IMR-90 (cell line): ENCODE measurements at regions not wholly inside any gene's neighbourhood (a gene's known extent, or its start where the extent isn't known, plus 50 kb on each side); places are given as distances from the start of the nearest gene placed in this dataset.

Experiments used
- ATAC-seq: fragments of 200-7000 bp; cut with Tn5 transposase; 2 replicates; pipeline ENCODE4 v1.9.1; 2020; ENCODE audit warnings: low read depth, mild to moderate bottlenecking, moderate library complexity
- BruUV-seq: library from RNA; stranded (reverse); fragments of 400-500 nt; replicated peaks from 2 replicates; lab custom pipeline; 2021; lab: Mats Ljungman, UMichigan
- CTCF ChIA-PET: fragments of 300-600 bp; formaldehyde crosslinking; extraction: SDS; loops from one replicate; lab custom pipeline; 2021; ENCODE audit warnings: antibody characterized with exemption; lab: Yijun Ruan, JAX
- POLR2A ChIA-PET: fragments of 300-600 bp; sonication (Branson Sonifier 250); formaldehyde crosslinking; loops from one replicate; lab custom pipeline; 2022; ENCODE audit warnings: antibody characterized with exemption; ENCODE audit not compliant: unreplicated experiment; lab: Charles Lee
- DNase-seq: peaks from one replicate; pipeline ENCODE4 v3.0.0; 2013
- H2AFZ ChIP-seq: replicated peaks from 2 replicates; pipeline ENCODE3; 2013; ENCODE audit warnings: low read length, mild to moderate bottlenecking; ENCODE audit not compliant: poor library complexity
- H2AK5ac ChIP-seq: 2 replicates; pipeline ENCODE4 v1.6.1; 2013; ENCODE audit warnings: low read depth, low read length, inconsistent platforms
- H2AK9ac ChIP-seq: replicated peaks from 2 replicates; pipeline ENCODE3; 2013; ENCODE audit warnings: mild to moderate bottlenecking, low read depth, low read length, moderate library complexity; ENCODE audit not compliant: poor library complexity
- H2BK120ac ChIP-seq: 2 replicates; pipeline ENCODE4 v1.6.1; 2013; ENCODE audit warnings: low read depth, low read length, inconsistent platforms
- H2BK15ac ChIP-seq: 3 replicates; pipeline ENCODE4 v1.6.1; 2013; ENCODE audit warnings: low read depth, low read length, inconsistent platforms
- H2BK20ac ChIP-seq: 2 replicates; pipeline ENCODE4 v1.6.1; 2013; ENCODE audit warnings: low read depth, mild to moderate bottlenecking, inconsistent platforms, low read length, moderate library complexity
- H2BK5ac ChIP-seq: 2 replicates; pipeline ENCODE4 v1.6.1; 2013; ENCODE audit warnings: mild to moderate bottlenecking, low read depth, low read length, inconsistent platforms; ENCODE audit not compliant: poor library complexity, severe bottlenecking
- H3K14ac ChIP-seq: replicated peaks from 2 replicates; pipeline ENCODE4 v1.6.1; 2013; ENCODE audit warnings: low read depth, low read length, inconsistent platforms
- H3K18ac ChIP-seq: 2 replicates; pipeline ENCODE4 v1.6.1; 2013; ENCODE audit warnings: low read depth, low read length, control low read depth
- H3K23ac ChIP-seq: 2 replicates; pipeline ENCODE4 v1.6.1; 2013; ENCODE audit warnings: low read depth, low read length, inconsistent platforms
- H3K27ac ChIP-seq: 2 replicates; pipeline ENCODE4 v1.5.1; 2013; ENCODE audit warnings: mild to moderate bottlenecking, control low read depth, low read length; ENCODE audit not compliant: insufficient read depth
- H3K27me3 ChIP-seq: 2 replicates; pipeline ENCODE4 v1.6.1; 2013; ENCODE audit warnings: low read length; ENCODE audit not compliant: control insufficient read depth, insufficient read depth
- H3K36me3 ChIP-seq: 2 replicates; pipeline ENCODE4 v1.6.1; 2013; ENCODE audit warnings: low read length, mixed read lengths; ENCODE audit not compliant: control insufficient read depth, insufficient read depth
- H3K4ac ChIP-seq: 2 replicates; pipeline ENCODE4 v1.6.1; 2013; ENCODE audit warnings: low read depth, low read length, inconsistent platforms
- H3K4me1 ChIP-seq: 2 replicates; pipeline ENCODE4 v1.6.1; 2013; ENCODE audit warnings: low read length, mixed read lengths; ENCODE audit not compliant: control insufficient read depth, insufficient read depth
- H3K4me2 ChIP-seq: 2 replicates; pipeline ENCODE4 v1.6.1; 2013; ENCODE audit warnings: low read depth, mild to moderate bottlenecking, control low read depth, low read length, moderate library complexity
- H3K4me3 ChIP-seq: 2 replicates; pipeline ENCODE4 v1.5.1; 2013; ENCODE audit warnings: low read depth, mild to moderate bottlenecking, control low read depth, low read length, moderate library complexity; ENCODE audit not compliant: insufficient read depth
- H3K56ac ChIP-seq: 2 replicates; pipeline ENCODE4 v1.6.1; 2013; ENCODE audit warnings: low read length, inconsistent platforms; ENCODE audit not compliant: insufficient read depth; ENCODE audit errors: extremely low read depth
- H3K79me1 ChIP-seq, 2 experiments: 2 replicates each; pipeline ENCODE4 v1.6.1; 2013; ENCODE audit warnings: low read length in 2 of 2, inconsistent platforms in 1 of 2, low read depth in 1 of 2
- H3K9ac ChIP-seq: 2 replicates; pipeline ENCODE4 v1.6.1; 2013; ENCODE audit warnings: low read depth, low read length, control low read depth
- H3K9me1 ChIP-seq: 2 replicates; pipeline ENCODE4 v1.6.1; 2013; ENCODE audit warnings: low read length, inconsistent platforms; ENCODE audit not compliant: insufficient read depth
- H3K9me3 ChIP-seq: 2 replicates; pipeline ENCODE4 v1.6.1; 2013; ENCODE audit warnings: low read length; ENCODE audit not compliant: control insufficient read depth, insufficient read depth
- H4K20me1 ChIP-seq: 2 replicates; pipeline ENCODE4 v1.6.1; 2013; ENCODE audit warnings: low read length, inconsistent platforms; ENCODE audit not compliant: insufficient read depth
- H4K5ac ChIP-seq: 2 replicates; pipeline ENCODE4 v1.6.1; 2013; ENCODE audit warnings: mild to moderate bottlenecking, low read depth, low read length, control low read depth
- H4K8ac ChIP-seq, 2 experiments: 2 replicates each; pipeline ENCODE4 v1.6.1; 2013; ENCODE audit warnings: low read depth in 2 of 2, low read length in 2 of 2, control low read depth in 1 of 2, inconsistent platforms in 1 of 2
- H4K91ac ChIP-seq: 2 replicates; pipeline ENCODE4 v1.6.1; 2013; ENCODE audit warnings: low read depth, low read length, inconsistent platforms; ENCODE audit not compliant: insufficient read depth
- CEBPB ChIP-seq: IDR thresholded peaks from 2 replicates; pipeline ENCODE4 v1.6.1; 2012; ENCODE audit warnings: low read depth, low read length, improper control_type of control experiment
- FOS ChIP-seq: fragments of 150-350 bp; IDR thresholded peaks from 2 replicates; pipeline ENCODE4 v1.6.1; 2016; ENCODE audit warnings: low read depth, low read length
- MXI1 ChIP-seq: IDR thresholded peaks from 2 replicates; pipeline ENCODE4 v1.6.1; 2012; ENCODE audit warnings: low read depth, mild to moderate bottlenecking, low read length, moderate library complexity, borderline replicate concordance
- WGBS, 2 experiments: methylation state at CpG; one replicate each; pipeline versions ENCODE4 v1.1.5 to v1.1.7; 2013; ENCODE audit warnings: missing lambda C conversion rate in 2 of 2; ENCODE audit not compliant: insufficient read length in 1 of 2; ENCODE audit errors: extremely low coverage in 2 of 2; 5-methylcytosine and 5-hydroxymethylcytosine counted together
- dilution Hi-C: fragments of 300-500 bp; cut with HindIII; formaldehyde crosslinking; loops from one replicate; pipeline ENCODE4 v1.14.3; 2018; ENCODE audit warnings: low sequenced_read_pairs; ENCODE audit not compliant: unreplicated experiment
- in situ Hi-C: fragments of 300-500 bp; cut with MboI; formaldehyde crosslinking; loops from 3 replicates; pipeline ENCODE4 v1.14.3; 2019; ENCODE audit warnings: low sequenced_read_pairs, inconsistent platforms, mixed read lengths
- intact Hi-C: fragments of 100-400 bp; cut with micrococcal nuclease; formaldehyde crosslinking; loops from 2 replicates; pipeline ENCODE4 v1.10.0; 2022

DNA sequence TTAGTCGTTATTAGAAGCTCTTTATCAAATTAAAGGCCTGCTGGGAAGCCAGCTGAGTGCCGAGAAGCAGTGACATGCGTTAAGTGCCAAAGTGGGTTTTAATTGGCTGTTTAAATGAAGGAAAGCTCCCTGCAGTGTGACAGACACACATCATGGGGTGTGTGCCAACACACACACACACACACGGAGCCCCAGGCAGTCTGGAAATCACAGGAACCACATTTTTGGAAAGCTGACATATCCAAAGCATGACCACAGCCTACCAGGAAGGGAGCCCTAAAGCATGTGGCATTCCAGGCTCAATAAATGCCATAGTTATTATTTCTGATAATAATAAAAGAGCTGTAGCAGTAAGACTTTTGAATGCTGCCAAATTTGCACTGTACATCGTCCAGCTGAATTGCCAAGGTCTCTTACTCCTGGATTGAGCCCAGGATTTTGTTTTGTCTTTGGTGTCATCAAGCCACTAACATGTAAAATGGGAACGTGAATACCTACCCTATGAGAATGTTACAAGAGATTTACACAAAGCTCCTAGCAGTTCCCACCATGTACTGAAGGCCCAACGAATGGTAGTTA lies 135.1 kb downstream of the TMEM30B start:
- in situ Hi-C loops = no loop called here
- H3K4me2 ChIP-seq = peak overlapping the region; percentile 19

More for the DNA sequence above, 135.1 kb downstream of the TMEM30B start:
- ChIA-PET CTCF (interaction anchor here (1.3 to 2.2 kb wide), 2 partner anchors 39 to 108 kb away, joined by 3 to 6 read pairs; no protein-coding TSS in a partner anchor), POLR2A (interaction anchor here (0.6 to 1.9 kb wide), 4 partner anchors 9 to 101 kb away, joined by 4 to 7 read pairs (median 6); no protein-coding TSS in a partner anchor)
- peak overlapping the region; percentile 70 for H2AFZ ChIP-seq
- 0% methylated on average over 1 of the region's 7 CpGs; no CpG with 5 or more reads in 1 of the 2 experiments for WGBS, 2 experiments
- H3K27me3 ChIP-seq = no peaks in the 10 kb centered on the region
- intact Hi-C loops (loop anchor here (2.0 to 5.0 kb wide), 6 partner anchors 36 to 521 kb away; partner anchors contain the start of genes SIX1, SLC38A6 and TRMT5), dilution Hi-C loops (no loop called here)
- no peaks in the 10 kb centered on the region for H3K36me3 ChIP-seq
- peak overlapping the region; percentile 82 for H3K23ac ChIP-seq
- ATAC-seq (peak; percentile 31), DNase-seq (peak; percentile 82)
- peak overlapping the region; percentile 99 for H3K4ac ChIP-seq
- peaks cover 24% of the 10 kb centered on the region for H3K9me1 ChIP-seq
- H2BK20ac ChIP-seq = peak overlapping the region; percentile 98
- H3K79me1 ChIP-seq = peaks cover 0 to 20% of the 10 kb centered on the region in 2 experiments; a peak in 2 of 4 replicates
- H4K91ac ChIP-seq = peak overlapping the region; percentile 94
- H3K14ac ChIP-seq = peak overlapping the region; percentile 77
- peak overlapping the region; percentile 92 for H2AK9ac ChIP-seq
- peak overlapping the region; percentile 97 for H2BK5ac ChIP-seq
- peak overlapping the region; percentile 96 to 97 for H4K8ac ChIP-seq
- peak overlapping the region; percentile 92 for H3K27ac ChIP-seq
- H2AK5ac ChIP-seq = peak overlapping the region; percentile 90
- peaks cover 31% of the 10 kb centered on the region for H3K4me1 ChIP-seq
- peak overlapping the region; percentile 99 for H2BK15ac ChIP-seq
- H4K20me1 ChIP-seq = no peaks in the 10 kb centered on the region
- peak overlapping the region; percentile 96 for H4K5ac ChIP-seq
- no peak overlapping the region for H3K4me3 ChIP-seq
- H2BK120ac ChIP-seq = peak overlapping the region; percentile 99
- peaks cover 2% of the 10 kb centered on the region; the same call in 1 of the 2 replicates for H3K9me3 ChIP-seq
- peak overlapping the region; percentile 96 for H3K56ac ChIP-seq
- TF ChIP-seq FOS (no peak), CEBPB (no peak), MXI1 (no peak)
- BruUV-seq = no TSS peak
- H3K9ac ChIP-seq = peak overlapping the region; percentile 57
- H3K18ac ChIP-seq = peak overlapping the region; percentile 97
